GM21526 (cell line): ENCODE measurements at regions not wholly inside any gene's neighbourhood (a gene's known extent, or its start where the extent isn't known, plus 50 kb on each side); places are given as distances from the start of the nearest gene placed in this dataset.
"Not testable (repeated sequence)": the region's sequence is repeated elsewhere in the genome, so short reads cannot be mapped to it uniquely, and the experiment has no call there.

Source experiments
- ATAC-seq: cut with Tn5 transposase; IDR thresholded peaks from one replicate; pipeline ENCODE4 v1.9.1; 2021; ENCODE audit warnings: moderate library complexity; ENCODE audit not compliant: unreplicated experiment, low FRiP score

- peak; percentile 65 for ATAC-seq
These were observed 58.0 kb upstream of the AHI1 start for GRCh38 chr6:135555550-135555949.

GRCh38 chr6:135557582-135557981 lies 60.0 kb upstream of the AHI1 start:
- no peak for ATAC-seq

GRCh38 chr6:135565605-135566004 lies 68.1 kb upstream of the AHI1 start:
- ATAC-seq = not testable (repeated sequence)

GRCh38 chr6:135566311-135567068 lies 69.0 kb upstream of the AHI1 start:
- no peak for ATAC-seq

GRCh38 chr6:135567375-135568083 lies 70.0 kb upstream of the AHI1 start:
- no peak for ATAC-seq

GRCh38 chr6:135568379-135568778 lies 70.8 kb upstream of the AHI1 start:
- ATAC-seq = no peak

GRCh38 chr6:135572051-135572450 lies 74.5 kb upstream of the AHI1 start:
- no peak for ATAC-seq

GRCh38 chr6:135575629-135576028 lies 78.1 kb upstream of the AHI1 start:
- no peak for ATAC-seq

- no peak for ATAC-seq
These were observed 78.5 kb upstream of the AHI1 start for GRCh38 chr6:135576055-135576454.

GRCh38 chr6:135577059-135577538 lies 79.6 kb upstream of the AHI1 start:
- peak; percentile 90 for ATAC-seq

- no peak for ATAC-seq
These were observed 81.4 kb upstream of the AHI1 start for GRCh38 chr6:135578976-135579375.

- ATAC-seq = no peak
These were observed 83.7 kb upstream of the AHI1 start for GRCh38 chr6:135581211-135581610.

GRCh38 chr6:135583256-135583761 lies 85.8 kb upstream of the AHI1 start:
- no peak for ATAC-seq

GRCh38 chr6:135586388-135586787 lies 88.8 kb upstream of the AHI1 start:
- no peak for ATAC-seq

- no peak for ATAC-seq
These were observed 89.3 kb upstream of the AHI1 start for GRCh38 chr6:135586844-135587243.

GRCh38 chr6:135592276-135592675 lies 94.7 kb upstream of the AHI1 start:
- no peak for ATAC-seq

GRCh38 chr6:135594000-135594399 lies 96.5 kb upstream of the AHI1 start:
- no peak for ATAC-seq

- ATAC-seq = no peak
These were observed 102.7 kb upstream of the AHI1 start for GRCh38 chr6:135600086-135600702.

GRCh38 chr6:135600931-135601330 lies 103.4 kb upstream of the AHI1 start:
- ATAC-seq = no peak

GRCh38 chr6:135601857-135602256 lies 104.3 kb upstream of the AHI1 start:
- ATAC-seq = no peak

- ATAC-seq = no peak
These were observed 105.7 kb upstream of the AHI1 start for GRCh38 chr6:135603249-135603648.
